GM23338 (cell line): ENCODE measurements at regions not wholly inside any gene's neighbourhood (a gene's known extent, or its start where the extent isn't known, plus 50 kb on each side); places are given as distances from the start of the nearest gene placed in this dataset.

Experiments
- ATAC-seq: fragments of 200-7000 bp; cut with Tn5 transposase; 3 replicates; pipeline ENCODE4 v1.9.1; 2020
- DNase-seq: peaks from one replicate; pipeline ENCODE4 v3.0.0-alpha.2; 2015; ENCODE audit warnings: low spot score
- H2AFZ ChIP-seq: fragments of 200-600 bp; sonication (generic); 2 replicates; pipeline ENCODE4 v1.8.0; 2016; ENCODE audit warnings: antibody characterized with exemption, mild to moderate bottlenecking, moderate library complexity
- H3F3A ChIP-seq: fragments of 200-600 bp; sonication (generic); replicated peaks from 2 replicates; pipeline ENCODE4 v1.8.0; 2017; ENCODE audit warnings: antibody characterized with exemption, mixed run types, low read depth
- H3K27ac ChIP-seq: fragments of 200-600 bp; sonication (generic); 2 replicates; pipeline ENCODE4 v1.6.1; 2016; ENCODE audit warnings: low read depth
- H3K27me3 ChIP-seq: fragments of 200-600 bp; sonication (generic); 2 replicates; pipeline ENCODE4 v1.8.0; 2016; ENCODE audit warnings: mild to moderate bottlenecking, mixed run types, moderate library complexity; ENCODE audit not compliant: insufficient read depth
- H3K36me3 ChIP-seq: fragments of 200-600 bp; sonication (generic); 2 replicates; pipeline ENCODE4 v1.8.0; 2016; ENCODE audit warnings: mild to moderate bottlenecking; ENCODE audit not compliant: insufficient read depth
- H3K4me1 ChIP-seq: fragments of 200-600 bp; sonication (generic); 2 replicates; pipeline ENCODE4 v1.8.0; 2016; ENCODE audit warnings: mild to moderate bottlenecking, moderate library complexity; ENCODE audit not compliant: insufficient read depth
- H3K4me2 ChIP-seq: fragments of 200-600 bp; sonication (generic); 2 replicates; pipeline ENCODE4 v1.7.1; 2017; ENCODE audit warnings: mixed run types
- H3K4me3 ChIP-seq: fragments of 200-600 bp; sonication (generic); 2 replicates; pipeline ENCODE4 v1.6.1; 2016; ENCODE audit warnings: mixed run types
- H3K79me2 ChIP-seq: fragments of 200-600 bp; sonication (generic); replicated peaks from 2 replicates; pipeline ENCODE4 v1.8.0; 2017; ENCODE audit warnings: mild to moderate bottlenecking; ENCODE audit not compliant: insufficient read depth
- H3K9me2 ChIP-seq: fragments of 200-600 bp; sonication (generic); 2 replicates; pipeline ENCODE4 v1.8.0; 2017; ENCODE audit not compliant: insufficient read depth
- H4K20me1 ChIP-seq: fragments of 200-600 bp; sonication (generic); replicated peaks from 2 replicates; pipeline ENCODE4 v1.8.0; 2017; ENCODE audit warnings: mild to moderate bottlenecking; ENCODE audit not compliant: insufficient read depth
- H3K27ac Mint-ChIP-seq: 2 replicates; pipeline ENCODE4 v1.8.0; 2020; ENCODE audit warnings: inconsistent platforms, mild to moderate bottlenecking, moderate library complexity, mixed read lengths
- H3K27me3 Mint-ChIP-seq: 3 replicates; pipeline ENCODE4 v1.8.0; 2022; ENCODE audit warnings: low read depth, mild to moderate bottlenecking, moderate library complexity, mixed read lengths, inconsistent platforms; ENCODE audit not compliant: insufficient read depth, poor library complexity
- H3K36me3 Mint-ChIP-seq: 3 replicates; pipeline ENCODE4 v1.8.0; 2021; ENCODE audit warnings: low read depth, mild to moderate bottlenecking, inconsistent platforms, moderate library complexity, mixed read lengths
- H3K4me1 Mint-ChIP-seq: 3 replicates; pipeline ENCODE4 v1.8.0; 2020; ENCODE audit warnings: mild to moderate bottlenecking, inconsistent platforms, mixed read lengths
- H3K4me3 Mint-ChIP-seq: 3 replicates; pipeline ENCODE4 v1.8.0; 2021; ENCODE audit warnings: moderate library complexity, mild to moderate bottlenecking, inconsistent platforms, mixed read lengths
- H3K9me3 Mint-ChIP-seq: 3 replicates; pipeline ENCODE4 v1.8.0; 2020; ENCODE audit warnings: moderate library complexity, mild to moderate bottlenecking, inconsistent platforms, mixed read lengths
- CREB1 ChIP-seq: fragments of 250-450 bp; sonication (Bioruptor Pico); IDR thresholded peaks from 2 replicates; pipeline ENCODE4 v1.5.0; 2020; ENCODE audit warnings: low read depth, mild to moderate bottlenecking, moderate library complexity
- ETS1 ChIP-seq: IDR thresholded peaks from 2 replicates; pipeline ENCODE4 v1.6.1; 2016; ENCODE audit warnings: antibody characterized with exemption
- EZH2 ChIP-seq: fragments of 200-600 bp; sonication (generic); IDR thresholded peaks from one replicate; pipeline ENCODE4 v1.8.0; 2017; ENCODE audit warnings: antibody characterized with exemption, mild to moderate bottlenecking, low read depth; ENCODE audit not compliant: unreplicated experiment
- EZH2phosphoT487 ChIP-seq: fragments of 200-600 bp; sonication (generic); IDR thresholded peaks from one replicate; pipeline ENCODE4 v1.8.1; 2018; ENCODE audit warnings: antibody characterized with exemption; ENCODE audit not compliant: unreplicated experiment
- JUNB ChIP-seq: IDR thresholded peaks from one replicate; pipeline ENCODE4 v1.6.1; 2016; ENCODE audit warnings: antibody characterized with exemption; ENCODE audit not compliant: unreplicated experiment
- NANOG ChIP-seq: IDR thresholded peaks from 2 replicates; pipeline ENCODE4 v1.6.1; 2016; ENCODE audit warnings: antibody characterized with exemption, borderline replicate concordance
- POLR2AphosphoS5 ChIP-seq: IDR thresholded peaks from 2 replicates; pipeline ENCODE4 v1.6.1; 2016; ENCODE audit warnings: antibody characterized with exemption, low read depth
- REST ChIP-seq: IDR thresholded peaks from one replicate; pipeline ENCODE4 v1.6.1; 2018; ENCODE audit warnings: antibody characterized with exemption; ENCODE audit not compliant: unreplicated experiment
- STAT1 ChIP-seq: IDR thresholded peaks from one replicate; pipeline ENCODE4 v1.6.1; 2016; ENCODE audit warnings: antibody characterized with exemption; ENCODE audit not compliant: unreplicated experiment
- ZNF114 ChIP-seq: fragments of 250-450 bp; sonication (Bioruptor Pico); IDR thresholded peaks from 2 replicates; pipeline ENCODE4 v1.5.0; 2020; ENCODE audit warnings: mild to moderate bottlenecking, moderate library complexity
- ZNF331 ChIP-seq: fragments of 250-450 bp; sonication (Bioruptor Pico); IDR thresholded peaks from 2 replicates; pipeline ENCODE4 v1.5.0; 2020; ENCODE audit warnings: low read depth, mild to moderate bottlenecking, moderate library complexity
- ZNF462 ChIP-seq: fragments of 250-450 bp; sonication (Bioruptor Pico); IDR thresholded peaks from 2 replicates; pipeline ENCODE4 v1.5.0; 2020; ENCODE audit warnings: mild to moderate bottlenecking, moderate library complexity
- TF ChIP-seq, protein P1 (sequence below), 2 experiments: fragments of 200-600 bp in 1 of 2; sonication (generic) in 1 of 2; conservative IDR thresholded peaks; 2 replicates each; pipeline versions ENCODE4 v1.5.1 to v1.6.1; 2016 to 2017; ENCODE audit warnings: antibody characterized with exemption in 2 of 2, low read depth in 2 of 2, mild to moderate bottlenecking in 2 of 2, moderate library complexity in 1 of 2

DNA sequence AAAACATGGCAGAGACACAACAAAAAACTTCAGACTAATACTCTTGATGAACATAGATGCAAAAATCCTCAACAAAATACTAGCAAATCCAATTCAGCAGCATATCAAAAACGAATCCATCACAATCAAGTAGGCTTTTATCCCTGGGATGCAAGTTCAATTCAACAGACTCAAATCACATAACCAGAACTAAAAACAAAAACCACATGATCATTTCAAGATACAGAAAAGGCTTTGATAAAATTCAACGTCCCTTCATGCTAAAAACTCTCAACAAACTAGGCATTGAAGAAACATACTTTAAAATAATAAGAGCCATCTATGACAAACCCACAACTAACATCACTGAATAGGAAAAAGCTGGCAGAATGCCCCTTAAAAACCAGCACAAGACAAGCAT is 93.6 kb downstream of the TUSC1 start:
- TF ChIP-seq EZH2 (no peak), STAT1 (no peak), JUNB (no peak), POLR2AphosphoS5 (no peak), NANOG (no peak), EZH2phosphoT487 (no peak), ZNF462 (CRISPR knock-in tag) (no peak), ZNF114 (CRISPR knock-in tag) (no peak), ETS1 (no peak), ZNF331 (CRISPR knock-in tag) (no peak), CREB1 (CRISPR knock-in tag) (no peak), REST (no peak)
- TF ChIP-seq, protein P1, sequence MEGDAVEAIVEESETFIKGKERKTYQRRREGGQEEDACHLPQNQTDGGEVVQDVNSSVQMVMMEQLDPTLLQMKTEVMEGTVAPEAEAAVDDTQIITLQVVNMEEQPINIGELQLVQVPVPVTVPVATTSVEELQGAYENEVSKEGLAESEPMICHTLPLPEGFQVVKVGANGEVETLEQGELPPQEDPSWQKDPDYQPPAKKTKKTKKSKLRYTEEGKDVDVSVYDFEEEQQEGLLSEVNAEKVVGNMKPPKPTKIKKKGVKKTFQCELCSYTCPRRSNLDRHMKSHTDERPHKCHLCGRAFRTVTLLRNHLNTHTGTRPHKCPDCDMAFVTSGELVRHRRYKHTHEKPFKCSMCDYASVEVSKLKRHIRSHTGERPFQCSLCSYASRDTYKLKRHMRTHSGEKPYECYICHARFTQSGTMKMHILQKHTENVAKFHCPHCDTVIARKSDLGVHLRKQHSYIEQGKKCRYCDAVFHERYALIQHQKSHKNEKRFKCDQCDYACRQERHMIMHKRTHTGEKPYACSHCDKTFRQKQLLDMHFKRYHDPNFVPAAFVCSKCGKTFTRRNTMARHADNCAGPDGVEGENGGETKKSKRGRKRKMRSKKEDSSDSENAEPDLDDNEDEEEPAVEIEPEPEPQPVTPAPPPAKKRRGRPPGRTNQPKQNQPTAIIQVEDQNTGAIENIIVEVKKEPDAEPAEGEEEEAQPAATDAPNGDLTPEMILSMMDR (conservative IDR thresholded peaks at IDR 0.05; ENCODE audit: low read depth in 2 of 2), result no peak
- Mint-ChIP-seq H3K27me3 (no peaks in the 10 kb centered on the region), H3K4me1 (no peaks in the 10 kb centered on the region), H3K9me3 (peaks cover 11% of the 10 kb centered on the region), H3K27ac (no peak overlapping the region), H3K4me3 (no peak overlapping the region), H3K36me3 (peaks cover 6% of the 10 kb centered on the region; the same call in 1 of the 3 replicates)
- Histone ChIP-seq H3K4me1 (no peaks in the 10 kb centered on the region), H3K4me2 (no peak overlapping the region), H3K79me2 (no peaks in the 10 kb centered on the region), H3K27ac (no peak overlapping the region), H3K9me2 (peaks cover 9% of the 10 kb centered on the region; the same call in 1 of the 2 replicates), H3K4me3 (no peak overlapping the region), H3F3A (no peaks in the 10 kb centered on the region), H3K36me3 (no peaks in the 10 kb centered on the region), H2AFZ (no peak overlapping the region), H3K27me3 (no peaks in the 10 kb centered on the region), H4K20me1 (no peaks in the 10 kb centered on the region)
- DNase-seq (no peak), ATAC-seq (no peak)
